ENCODE measurements at regions not wholly inside any gene's neighbourhood (a gene's known extent, or its start where the extent isn't known, plus 50 kb on each side); places are given as distances from the start of the nearest gene placed in this dataset.

DNA sequence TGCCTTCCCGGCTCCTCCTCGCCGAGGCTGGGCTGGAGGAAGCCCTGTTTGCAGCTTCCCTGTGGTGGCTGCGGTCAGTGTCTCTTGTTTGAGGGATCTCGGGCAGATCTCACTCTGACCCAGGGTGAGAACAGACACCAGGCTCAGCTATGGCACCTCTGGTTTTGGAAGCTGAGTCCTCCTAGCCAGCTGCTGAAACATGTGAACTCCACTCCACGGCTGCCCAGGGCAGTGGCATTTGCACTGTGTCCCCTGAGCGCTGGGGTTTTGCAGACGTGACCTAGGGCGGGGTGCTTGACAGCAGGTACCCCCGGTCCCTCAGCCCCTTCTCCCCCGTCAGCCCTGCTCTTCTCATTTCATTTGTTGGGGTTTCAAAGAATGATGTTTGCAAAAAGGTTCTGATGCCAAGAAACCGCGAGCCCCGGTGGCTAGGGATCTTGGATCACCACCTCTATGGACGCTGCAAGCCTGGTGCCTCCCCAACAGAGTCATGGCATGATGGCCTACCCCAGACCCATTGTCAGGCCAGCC is 55.0 kb upstream of the DACT2 start:
- 92% methylated on average over 13 of the region's 15 CpGs; no CpG with 5 or more reads in 1 of the 2 experiments for WGBS, 2 experiments (ENCODE audit: extremely low coverage in 1 of 2, insufficient coverage in 1 of 2, insufficient read length in 1 of 2, insufficient replicate concordance in 2 of 2, low coverage in 1 of 2, low lambda C conversion rate in 2 of 2, missing lambda C conversion rate in 1 of 2)

More for the DNA sequence above, 55.0 kb upstream of the DACT2 start:
- Histone ChIP-seq H3K27me3 (replicated peaks in 1 of 4; ENCODE audit: control insufficient read depth in 3 of 4, extremely low read depth in 1 of 4, insufficient read depth in 3 of 4, low read length in 3 of 4) (no peaks in the 10 kb centered on the region), H2AK5ac (ENCODE audit: low read depth, low read length) (no peak overlapping the region), H3K14ac (ENCODE audit: insufficient read length) (no peak overlapping the region), H3K4me2 (ENCODE audit: insufficient read depth in 1 of 2, low read depth in 2 of 2, low read length in 2 of 2) (no peak overlapping the region), H3K18ac (ENCODE audit: extremely low read depth, low read length) (no peak overlapping the region), H3K9me3 (ENCODE audit: insufficient read depth in 2 of 2, low read depth in 1 of 2, low read length in 1 of 2) (peaks cover 4 to 15% of the 10 kb centered on the region in 2 experiments; a peak in 2 of 4 replicates), H3K79me1 (ENCODE audit: low read depth, low read length) (no peaks in the 10 kb centered on the region), H2BK5ac (ENCODE audit: low read depth, low read length) (no peak overlapping the region), H4K5ac (ENCODE audit: insufficient read length, low read depth, low read length) (no peak overlapping the region), H2AFZ (ENCODE audit: low read length) (no peak overlapping the region), H2BK15ac (ENCODE audit: low read length) (no peak overlapping the region), H3K9ac (replicated peaks in 1 of 4; ENCODE audit: extremely low read depth in 1 of 4, low read depth in 3 of 4, low read length in 3 of 4) (no peak overlapping the region), H4K20me1 (replicated peaks in 1 of 2; ENCODE audit: control insufficient read depth in 1 of 2, insufficient read depth in 2 of 2, low read length in 2 of 2) (no peaks in the 10 kb centered on the region), H3K36me3 (ENCODE audit: control insufficient read depth in 2 of 4, insufficient read depth in 4 of 4, low read length in 3 of 4) (no peaks in the 10 kb centered on the region), H3K4ac (replicated peaks; ENCODE audit: insufficient read length, low read depth, low read length) (no peak overlapping the region), H3K23ac (ENCODE audit: insufficient read length) (no peak overlapping the region), H3K4me3 (ENCODE audit: extremely low read depth in 1 of 4, insufficient read depth in 2 of 4, low read depth in 3 of 4, low read length in 4 of 4) (no peak overlapping the region), H2BK20ac (ENCODE audit: low read length) (no peak overlapping the region), H2BK120ac (replicated peaks; ENCODE audit: low read depth, low read length) (no peak overlapping the region), H2BK12ac (ENCODE audit: low read depth, low read length) (no peak overlapping the region), H4K8ac (ENCODE audit: extremely low read depth, insufficient read depth, low read length) (no peak overlapping the region), H3K79me2 (ENCODE audit: control insufficient read depth in 1 of 2, insufficient read depth in 2 of 2, low read length in 2 of 2) (no peaks in the 10 kb centered on the region), H3K4me1 (replicated peaks in 1 of 4; ENCODE audit: control insufficient read depth in 3 of 4, insufficient read depth in 4 of 4, low read length in 3 of 4) (no peaks in the 10 kb centered on the region; a peak in 2 of 7 replicates), H3K56ac (replicated peaks; ENCODE audit: insufficient read length, low read depth, low read length) (no peak overlapping the region), H3K27ac (ENCODE audit: low read depth, low read length) (no peak overlapping the region), H3K23me2 (ENCODE audit: low read depth, low read length) (no peaks in the 10 kb centered on the region), H4K91ac (replicated peaks; ENCODE audit: insufficient read length, low read length) (no peak overlapping the region)
- TF ChIP-seq SAP30 (IDR thresholded peaks at IDR 0.05; ENCODE audit: insufficient read depth, insufficient replicate concordance, low read length) (no peak), SP4 (IDR thresholded peaks at IDR 0.05; ENCODE audit: low read length) (no peak), POLR2AphosphoS5 (IDR thresholded peaks at IDR 0.05; ENCODE audit: low read depth, low read length) (no peak), RAD21 (IDR thresholded peaks at IDR 0.05 in 1 of 2, conservative IDR thresholded peaks at IDR 0.05 in 1 of 2; ENCODE audit: low read depth in 2 of 2, low read length in 2 of 2) (no peak), SUZ12 (IDR thresholded peaks at IDR 0.05; ENCODE audit: low read length) (no peak), BRCA1 (IDR thresholded peaks at IDR 0.05; ENCODE audit: low read depth, low read length) (no peak), KDM5A (IDR thresholded peaks at IDR 0.05; ENCODE audit: low read length) (no peak), ZNF274 (IDR thresholded peaks at IDR 0.05; ENCODE audit: borderline replicate concordance, extremely low read depth, low read length) (no peak), CBX5 (IDR thresholded peaks at IDR 0.05; ENCODE audit: low read depth, low read length) (no peak), RFX5 (IDR thresholded peaks at IDR 0.05; ENCODE audit: borderline replicate concordance, low read depth, low read length) (no peak), CREB1 (IDR thresholded peaks at IDR 0.05) (no peak), RNF2 (IDR thresholded peaks at IDR 0.05; ENCODE audit: borderline replicate concordance, low read depth, low read length, missing control alignments, poor library complexity, severe bottlenecking) (no peak), TCF12 (IDR thresholded peaks at IDR 0.05; ENCODE audit: low read depth, low read length) (no peak)
- TF ChIP-seq, protein P1, sequence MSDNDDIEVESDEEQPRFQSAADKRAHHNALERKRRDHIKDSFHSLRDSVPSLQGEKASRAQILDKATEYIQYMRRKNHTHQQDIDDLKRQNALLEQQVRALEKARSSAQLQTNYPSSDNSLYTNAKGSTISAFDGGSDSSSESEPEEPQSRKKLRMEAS (IDR thresholded peaks at IDR 0.05): no peak
- no peak for FAIRE-seq
- POLR2A ChIA-PET (ENCODE audit: partially characterized antibody): no interaction called here
- CTCF ChIA-PET (ENCODE audit: partially characterized antibody): interaction anchor here (1.0 to 1.2 kb wide), 2 partner anchors 15 to 179 kb away, joined by 3 to 5 read pairs; no protein-coding TSS in a partner anchor
- no peak for DNase-seq (ENCODE audit: low read depth in 1 of 2, low spot score in 2 of 2)
